Right lobe of liver (tissue), 6 donors: ENCODE measurements at regions not wholly inside any gene's neighbourhood (a gene's known extent, or its start where the extent isn't known, plus 50 kb on each side); places are given as distances from the start of the nearest gene placed in this dataset.

Experiments
- ATAC-seq, 4 donors: fragments of 200-7000 bp; cut with Tn5 transposase; one replicate each; pipeline ENCODE4 v1.9.1; 2020; ENCODE audit warnings: mild to moderate bottlenecking in 4 of 4, moderate library complexity in 4 of 4
- DNase-seq, 3 donors: peaks; one replicate each; pipeline ENCODE4 v3.0.0-alpha.2; 2020
- H3K27ac ChIP-seq, 3 donors: fragments of 200-600 bp; one replicate each; pipeline ENCODE4 v1.8.0; 2022
- H3K27me3 ChIP-seq, 2 donors: fragments of 200-600 bp; one replicate each; pipeline ENCODE4 v1.8.0; 2022
- H3K36me3 ChIP-seq, 4 donors: fragments of 200-600 bp; sonication (generic) in 1 of 4; one replicate each; pipeline versions ENCODE4 v1.5.1 to v1.8.0; 2017 to 2022; ENCODE audit warnings: control low read depth in 1 of 4
- H3K4me1 ChIP-seq, 4 donors: fragments of 200-600 bp; sonication (generic) in 1 of 4; one replicate each; pipeline versions ENCODE4 v1.5.1 to v1.8.0; 2017 to 2022; ENCODE audit warnings: control low read depth in 1 of 4
- H3K4me3 ChIP-seq, 3 donors: fragments of 200-600 bp; one replicate each; pipeline ENCODE4 v1.8.0; 2022
- H3K9me3 ChIP-seq, 4 donors: fragments of 200-600 bp; sonication (generic) in 1 of 4; one replicate each; pipeline versions ENCODE4 v1.5.1 to v1.8.0; 2017 to 2022; ENCODE audit warnings: control low read depth in 1 of 4
- POLR2A ChIP-seq: fragments of 450-650 bp; IDR thresholded peaks from one replicate; pipeline ENCODE4 v1.6.1; 2017; ENCODE audit warnings: antibody characterized with exemption, mild to moderate bottlenecking
- WGBS: methylation state at CpG from one replicate; pipeline ENCODE4 v1.1.6; 2018; ENCODE audit warnings: low coverage, low lambda C conversion rate; ENCODE audit not compliant: insufficient coverage; ENCODE audit errors: missing lambda C conversion rate; 5-methylcytosine and 5-hydroxymethylcytosine counted together
- intact Hi-C, 2 donors: fragments of 100-400 bp; cut with DNase I; formaldehyde crosslinking; loops; one replicate each; pipeline versions ENCODE4 v1.11.2 to v1.14.1; 2022
- TF ChIP-seq, protein P1 (sequence below), 4 donors: fragments of 200-600 bp in 3 of 4; fragments of 450-650 bp in 1 of 4; IDR thresholded peaks; one replicate each; pipeline versions ENCODE4 v1.5.1 to v1.8.0; 2016 to 2022; ENCODE audit warnings: antibody characterized with exemption in 4 of 4, mild to moderate bottlenecking in 2 of 4
- donor health status: DM: no; HTN: yes; CAD: no.
- donor health status: DM: no; HTN: no; CAD: no.
- donor health status: DM: no; HTN: no; CAD: no.
- donor health status: DM: no; HTN: yes; CAD: no.
- donor health status: DM: no; HTN: yes; CAD: no.

DNA sequence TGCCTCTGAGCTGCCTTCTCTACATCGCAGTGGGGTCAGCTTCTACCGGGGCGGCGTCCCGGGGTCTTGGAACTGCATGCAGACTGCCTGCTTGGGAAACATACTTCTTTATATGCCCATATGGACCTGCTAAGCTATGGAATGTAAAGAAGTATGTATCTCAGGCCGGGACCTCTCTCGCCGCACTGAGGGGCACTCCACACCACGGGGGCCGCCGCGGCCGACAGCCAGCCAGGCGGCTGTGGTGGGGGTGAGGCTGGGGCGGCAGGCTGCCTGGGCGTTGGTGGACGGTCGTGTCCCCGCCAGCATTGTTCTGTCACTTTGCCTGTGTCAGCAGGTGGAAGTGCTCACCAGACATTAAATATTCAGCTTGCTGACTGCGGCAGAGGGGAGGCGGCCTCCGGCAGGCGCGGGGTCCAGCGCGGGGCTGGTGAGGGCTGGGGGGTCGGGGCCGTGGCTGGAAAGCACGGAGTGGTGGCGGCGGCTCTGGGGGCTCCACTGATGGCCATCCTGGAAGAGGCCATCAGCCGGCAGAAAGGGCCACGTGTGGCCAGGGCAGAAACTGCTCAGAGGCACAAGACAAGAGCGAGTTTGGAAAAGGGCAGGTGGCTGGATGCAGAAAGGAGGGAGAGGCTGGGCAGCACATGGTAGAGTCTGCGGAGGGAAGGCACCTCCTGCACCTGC lies 78.6 kb upstream of the GATA5 start:
- 46% methylated on average over 13 of the region's 35 CpGs for WGBS
- DNase-seq (no peak), ATAC-seq (no peak)
- Histone ChIP-seq H3K27ac (no peak overlapping the region), H3K4me3 (no peak overlapping the region), H3K27me3 (peaks cover 0 to 12% of the 10 kb centered on the region in 2 donors), H3K9me3 (no peaks in the 10 kb centered on the region), H3K36me3 (no peaks in the 10 kb centered on the region), H3K4me1 (peaks cover 0 to 8% (median 0%) of the 10 kb centered on the region in 4 donors)
- TF ChIP-seq, protein P1, sequence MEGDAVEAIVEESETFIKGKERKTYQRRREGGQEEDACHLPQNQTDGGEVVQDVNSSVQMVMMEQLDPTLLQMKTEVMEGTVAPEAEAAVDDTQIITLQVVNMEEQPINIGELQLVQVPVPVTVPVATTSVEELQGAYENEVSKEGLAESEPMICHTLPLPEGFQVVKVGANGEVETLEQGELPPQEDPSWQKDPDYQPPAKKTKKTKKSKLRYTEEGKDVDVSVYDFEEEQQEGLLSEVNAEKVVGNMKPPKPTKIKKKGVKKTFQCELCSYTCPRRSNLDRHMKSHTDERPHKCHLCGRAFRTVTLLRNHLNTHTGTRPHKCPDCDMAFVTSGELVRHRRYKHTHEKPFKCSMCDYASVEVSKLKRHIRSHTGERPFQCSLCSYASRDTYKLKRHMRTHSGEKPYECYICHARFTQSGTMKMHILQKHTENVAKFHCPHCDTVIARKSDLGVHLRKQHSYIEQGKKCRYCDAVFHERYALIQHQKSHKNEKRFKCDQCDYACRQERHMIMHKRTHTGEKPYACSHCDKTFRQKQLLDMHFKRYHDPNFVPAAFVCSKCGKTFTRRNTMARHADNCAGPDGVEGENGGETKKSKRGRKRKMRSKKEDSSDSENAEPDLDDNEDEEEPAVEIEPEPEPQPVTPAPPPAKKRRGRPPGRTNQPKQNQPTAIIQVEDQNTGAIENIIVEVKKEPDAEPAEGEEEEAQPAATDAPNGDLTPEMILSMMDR (IDR thresholded peaks at IDR 0.05), result no peak
- no peak for TF ChIP-seq POLR2A
- intact Hi-C loops, result no loop called here

DNA sequence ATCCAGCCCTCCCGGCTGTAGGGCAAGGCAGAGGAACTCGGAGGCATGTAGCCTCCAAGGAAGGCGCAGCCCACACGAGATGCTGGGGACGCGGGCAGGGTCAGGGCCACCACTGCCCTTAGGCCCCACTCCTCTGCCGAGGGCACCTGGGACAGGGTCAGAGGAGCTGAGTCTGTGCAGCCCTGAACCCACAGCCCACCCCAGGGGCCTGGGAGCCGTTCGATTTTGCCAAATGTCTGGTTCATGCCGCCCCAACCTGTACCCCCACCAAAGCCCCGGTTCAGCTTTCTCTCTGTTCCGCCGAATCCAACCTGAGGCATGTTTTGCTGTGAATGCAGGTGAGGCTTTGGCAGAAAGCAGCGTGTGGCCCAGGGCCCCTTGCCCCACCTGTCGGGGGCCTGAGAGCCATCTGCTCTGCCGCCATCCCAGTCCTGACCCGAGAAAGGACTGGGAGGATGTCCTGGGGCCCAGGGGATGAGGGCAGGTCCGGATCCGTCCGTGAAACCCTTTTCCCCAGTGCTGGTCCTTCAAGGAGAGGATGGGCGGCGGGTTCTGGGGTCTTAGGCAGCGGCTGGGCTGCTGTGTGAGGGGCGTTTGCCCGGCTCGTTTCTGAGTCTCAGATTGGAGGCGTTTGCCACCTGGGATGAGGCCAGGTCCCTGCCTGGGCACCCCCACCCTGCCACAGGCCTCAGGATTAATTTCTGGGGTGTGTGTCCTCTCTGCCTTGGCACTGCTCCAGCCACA lies 79.3 kb upstream of the GATA5 start:
- H3K4me1 ChIP-seq, result peaks cover 0 to 8% (median 0%) of the 10 kb centered on the region in 4 donors
- peaks cover 0 to 12% of the 10 kb centered on the region in 2 donors for H3K27me3 ChIP-seq
- WGBS, result no CpG with 5 or more reads among the region's 27 CpGs
- ATAC-seq (no peak), DNase-seq (no peak)
- no peaks in the 10 kb centered on the region for H3K36me3 ChIP-seq
- intact Hi-C loops, result no loop called here
- H3K4me3 ChIP-seq, result no peak overlapping the region
- no peak for TF ChIP-seq POLR2A
- no peaks in the 10 kb centered on the region for H3K9me3 ChIP-seq
- no peak overlapping the region for H3K27ac ChIP-seq

DNA sequence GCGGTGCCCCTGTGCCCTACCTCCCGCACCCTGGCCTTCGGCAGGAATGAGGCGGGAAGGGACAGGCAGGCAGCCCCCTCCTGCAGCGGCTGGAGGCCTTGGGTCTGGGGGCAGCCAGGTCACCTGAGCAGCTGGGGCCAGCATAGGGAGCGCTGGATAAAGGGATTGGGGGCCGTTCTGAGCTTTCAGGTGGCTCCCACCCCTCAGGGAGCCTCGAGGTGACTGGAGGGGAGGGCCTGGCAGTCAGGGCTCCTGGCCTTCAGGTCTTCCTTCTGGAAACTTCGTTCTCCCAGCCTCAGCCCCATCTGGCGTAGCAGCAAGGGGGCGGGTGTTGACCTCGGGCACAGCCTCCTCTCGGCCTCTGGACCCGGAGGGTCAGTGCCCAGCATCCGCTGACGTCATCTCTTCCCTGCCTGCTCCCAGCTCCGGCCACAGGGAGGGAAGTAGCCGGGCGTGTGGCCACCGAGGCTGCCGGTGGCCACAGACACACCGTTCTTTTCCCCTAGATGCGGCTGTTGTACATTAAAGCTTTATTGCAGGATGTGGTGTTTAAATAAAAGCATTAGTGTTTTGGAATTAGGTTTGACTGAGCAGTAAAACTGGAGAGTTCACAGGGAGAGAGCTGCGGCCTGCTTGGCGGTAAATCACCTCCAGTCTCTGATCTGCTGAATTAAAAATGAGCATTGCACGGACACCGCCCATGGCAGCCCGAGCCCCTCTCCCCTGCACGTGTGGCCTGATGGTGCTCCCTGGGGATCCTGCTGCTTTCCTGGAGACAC lies 80.0 kb upstream of the GATA5 start:
- WGBS, result 40% methylated on average over 7 of the region's 29 CpGs
- Histone ChIP-seq H3K27ac (no peak overlapping the region), H3K36me3 (no peaks in the 10 kb centered on the region), H3K9me3 (no peaks in the 10 kb centered on the region), H3K4me3 (no peak overlapping the region), H3K27me3 (peaks cover 0 to 9% of the 10 kb centered on the region in 2 donors), H3K4me1 (peaks cover 0 to 7% (median 0%) of the 10 kb centered on the region in 4 donors)
- intact Hi-C loops, result no loop called here
- peak in 2 of 3 donors; percentile 72 to 83 for DNase-seq
- no peak for TF ChIP-seq POLR2A
- TF ChIP-seq, protein P1 (IDR thresholded peaks at IDR 0.05), result no peak
- ATAC-seq, result peak; percentile 49 to 89 (median 77)

DNA sequence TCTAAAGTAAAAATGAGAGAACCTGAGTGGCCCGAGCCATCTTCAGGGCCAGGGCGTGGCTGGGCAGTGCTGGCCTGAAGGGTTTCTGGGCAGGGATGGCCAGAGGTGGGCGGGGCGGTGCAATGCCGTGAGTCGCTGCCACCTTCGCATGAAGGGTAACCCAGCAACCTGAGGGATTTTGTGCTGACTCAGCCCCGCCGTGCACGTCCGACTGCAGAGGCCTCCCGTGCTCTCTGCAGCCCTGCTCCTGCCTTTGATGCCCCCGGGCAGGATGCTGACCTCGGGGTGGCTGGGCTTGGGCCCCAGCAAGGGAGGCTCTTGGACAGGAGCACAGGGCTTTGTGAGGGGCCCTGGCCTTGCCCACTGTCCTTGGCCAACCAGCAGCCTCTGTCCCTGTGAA lies 81.7 kb upstream of the GATA5 start:
- ATAC-seq (no peak), DNase-seq (no peak)
- no peak overlapping the region for H3K27ac ChIP-seq
- intact Hi-C loops, result no loop called here
- WGBS, result 31% methylated on average over 4 of the region's 14 CpGs
- H3K4me3 ChIP-seq, result no peak overlapping the region
- H3K27me3 ChIP-seq, result no peaks in the 10 kb centered on the region
- no peaks in the 10 kb centered on the region for H3K36me3 ChIP-seq
- H3K4me1 ChIP-seq, result peaks cover 0 to 4% (median 0%) of the 10 kb centered on the region in 4 donors
- H3K9me3 ChIP-seq, result no peaks in the 10 kb centered on the region
- TF ChIP-seq POLR2A, result no peak
- TF ChIP-seq, protein P1 (IDR thresholded peaks at IDR 0.05), result no peak
